ENCODE measurements at regions not wholly inside any gene's neighbourhood (a gene's known extent, or its start where the extent isn't known, plus 50 kb on each side); places are given as distances from the start of the nearest gene placed in this dataset.

DNA sequence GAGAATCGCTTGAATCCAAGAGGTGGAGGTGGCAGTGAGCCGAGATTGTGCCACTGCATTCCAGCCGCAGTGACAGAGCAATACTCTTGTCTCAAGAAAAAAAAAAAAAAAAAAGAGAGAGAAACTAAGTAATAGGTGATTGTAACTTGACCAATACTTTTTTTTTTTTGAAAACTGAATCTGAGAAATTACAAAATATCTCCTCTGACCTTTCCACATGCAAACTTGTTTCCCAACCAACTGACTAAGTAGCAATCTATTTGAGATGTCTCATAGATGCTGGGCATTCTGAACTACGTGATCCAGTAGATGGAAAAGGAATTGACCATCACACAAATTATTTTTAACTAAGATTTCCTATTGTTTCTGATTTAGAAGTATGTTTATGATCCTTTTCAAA lies 407.3 kb upstream of the CHORDC1 start:
- Mint-ChIP-seq H3K27ac (no peak overlapping the region), H3K9me3 (ENCODE audit: insufficient read depth) (peaks cover 6% of the 10 kb centered on the region), H3K27me3 (no peaks in the 10 kb centered on the region), H3K4me3 (no peak overlapping the region), H3K4me1 (no peaks in the 10 kb centered on the region)
- no peaks in the 10 kb centered on the region for H3K4me1 ChIP-seq (ENCODE audit: control insufficient read depth in 2 of 2, insufficient read depth in 2 of 2, low read length in 2 of 2)
- no peak overlapping the region for H3K4me3 ChIP-seq (ENCODE audit: control extremely low read depth in 1 of 5, extremely low read depth in 1 of 5, insufficient read depth in 1 of 5, low read depth in 2 of 5, low read length in 4 of 5)
- H3K27me3 ChIP-seq (replicated peaks in 1 of 4; ENCODE audit: control extremely low read depth in 1 of 4, control insufficient read depth in 3 of 4, insufficient read depth in 4 of 4, low read length in 3 of 4): no peaks in the 10 kb centered on the region
- no peaks in the 10 kb centered on the region for H3K79me2 ChIP-seq (ENCODE audit: control insufficient read depth, insufficient read depth, low read length)
- TF ChIP-seq, protein P1, sequence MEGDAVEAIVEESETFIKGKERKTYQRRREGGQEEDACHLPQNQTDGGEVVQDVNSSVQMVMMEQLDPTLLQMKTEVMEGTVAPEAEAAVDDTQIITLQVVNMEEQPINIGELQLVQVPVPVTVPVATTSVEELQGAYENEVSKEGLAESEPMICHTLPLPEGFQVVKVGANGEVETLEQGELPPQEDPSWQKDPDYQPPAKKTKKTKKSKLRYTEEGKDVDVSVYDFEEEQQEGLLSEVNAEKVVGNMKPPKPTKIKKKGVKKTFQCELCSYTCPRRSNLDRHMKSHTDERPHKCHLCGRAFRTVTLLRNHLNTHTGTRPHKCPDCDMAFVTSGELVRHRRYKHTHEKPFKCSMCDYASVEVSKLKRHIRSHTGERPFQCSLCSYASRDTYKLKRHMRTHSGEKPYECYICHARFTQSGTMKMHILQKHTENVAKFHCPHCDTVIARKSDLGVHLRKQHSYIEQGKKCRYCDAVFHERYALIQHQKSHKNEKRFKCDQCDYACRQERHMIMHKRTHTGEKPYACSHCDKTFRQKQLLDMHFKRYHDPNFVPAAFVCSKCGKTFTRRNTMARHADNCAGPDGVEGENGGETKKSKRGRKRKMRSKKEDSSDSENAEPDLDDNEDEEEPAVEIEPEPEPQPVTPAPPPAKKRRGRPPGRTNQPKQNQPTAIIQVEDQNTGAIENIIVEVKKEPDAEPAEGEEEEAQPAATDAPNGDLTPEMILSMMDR (IDR thresholded peaks at IDR 0.05): no peak
- TF ChIP-seq EZH2 (IDR thresholded peaks at IDR 0.05; ENCODE audit: borderline replicate concordance, insufficient read depth, low read depth, low read length, poor library complexity, severe bottlenecking): no peak
- ChIA-PET POLR2A (no interaction called here), CTCF (no interaction called here)
- no peak overlapping the region for H3K9ac ChIP-seq (ENCODE audit: low read length)
- ATAC-seq (ENCODE audit: low read depth) (no peak), DNase-seq (no peak)
- WGBS (ENCODE audit: insufficient coverage): 100% methylated on average over 1 of the region's 4 CpGs
- intact Hi-C loops (cut with micrococcal nuclease): no loop called here
- H3K9me3 ChIP-seq (ENCODE audit: control extremely low read depth in 1 of 3, control insufficient read depth in 2 of 3, insufficient read depth in 1 of 3, low read length in 2 of 3): no peaks in the 10 kb centered on the region
- H4K20me1 ChIP-seq (ENCODE audit: control insufficient read depth, insufficient read depth, low read length, poor library complexity, severe bottlenecking): no peaks in the 10 kb centered on the region
- no peak overlapping the region for H3K27ac ChIP-seq (ENCODE audit: low read length in 2 of 2)
- no peaks in the 10 kb centered on the region for H3K36me3 ChIP-seq (replicated peaks in 1 of 2; ENCODE audit: control extremely low read depth in 1 of 2, control insufficient read depth in 1 of 2, extremely low read depth in 1 of 2, insufficient read depth in 2 of 2, low read length in 1 of 2)
- H3K4me2 ChIP-seq (replicated peaks; ENCODE audit: low read depth, low read length, poor library complexity, severe bottlenecking): no peak overlapping the region
- H2AFZ ChIP-seq (ENCODE audit: insufficient read depth, low read depth, low read length, poor library complexity, severe bottlenecking): no peak overlapping the region

GRCh38 chr11:90629229-90629806 lies 406.5 kb upstream of the CHORDC1 start:
- no peak overlapping the region for H3K4me2 ChIP-seq (replicated peaks; ENCODE audit: low read depth, low read length, poor library complexity, severe bottlenecking)
- H3K27ac Mint-ChIP-seq: no peak overlapping the region
- no peak overlapping the region for H3K4me3 Mint-ChIP-seq
- no peaks in the 10 kb centered on the region for H3K4me1 Mint-ChIP-seq
- POLR2A ChIA-PET: no interaction called here
- intact Hi-C loops (cut with micrococcal nuclease): no loop called here
- no peaks in the 10 kb centered on the region for H3K27me3 ChIP-seq (replicated peaks in 1 of 4; ENCODE audit: control extremely low read depth in 1 of 4, control insufficient read depth in 3 of 4, insufficient read depth in 4 of 4, low read length in 3 of 4)
- no peak overlapping the region for H2AFZ ChIP-seq (ENCODE audit: insufficient read depth, low read depth, low read length, poor library complexity, severe bottlenecking)
- H3K9me3 ChIP-seq (ENCODE audit: control extremely low read depth in 1 of 3, control insufficient read depth in 2 of 3, insufficient read depth in 1 of 3, low read length in 2 of 3): no peaks in the 10 kb centered on the region
- DNase-seq (no peak), ATAC-seq (ENCODE audit: low read depth) (no peak)
- no peak overlapping the region for H3K4me3 ChIP-seq (ENCODE audit: control extremely low read depth in 1 of 5, extremely low read depth in 1 of 5, insufficient read depth in 1 of 5, low read depth in 2 of 5, low read length in 4 of 5)
- H3K9ac ChIP-seq (ENCODE audit: low read length): no peak overlapping the region
- no peaks in the 10 kb centered on the region for H3K36me3 ChIP-seq (replicated peaks in 1 of 2; ENCODE audit: control extremely low read depth in 1 of 2, control insufficient read depth in 1 of 2, extremely low read depth in 1 of 2, insufficient read depth in 2 of 2, low read length in 1 of 2)
- CTCF ChIA-PET: no interaction called here
- no peaks in the 10 kb centered on the region for H3K79me2 ChIP-seq (ENCODE audit: control insufficient read depth, insufficient read depth, low read length)
- H3K4me1 ChIP-seq (ENCODE audit: control insufficient read depth in 2 of 2, insufficient read depth in 2 of 2, low read length in 2 of 2): no peaks in the 10 kb centered on the region
- WGBS (ENCODE audit: insufficient coverage): 92% methylated on average over 2 of the region's 4 CpGs
- H4K20me1 ChIP-seq (ENCODE audit: control insufficient read depth, insufficient read depth, low read length, poor library complexity, severe bottlenecking): no peaks in the 10 kb centered on the region
- H3K9me3 Mint-ChIP-seq (ENCODE audit: insufficient read depth): peaks cover 5% of the 10 kb centered on the region
- H3K27ac ChIP-seq (ENCODE audit: low read length in 2 of 2): no peak overlapping the region
- TF ChIP-seq EZH2 (IDR thresholded peaks at IDR 0.05; ENCODE audit: borderline replicate concordance, insufficient read depth, low read depth, low read length, poor library complexity, severe bottlenecking): no peak
- TF ChIP-seq, protein P1 (IDR thresholded peaks at IDR 0.05): no peak
- no peaks in the 10 kb centered on the region for H3K27me3 Mint-ChIP-seq
